HG03060 (cell line): ENCODE measurements at regions not wholly inside any gene's neighbourhood (a gene's known extent, or its start where the extent isn't known, plus 50 kb on each side); places are given as distances from the start of the nearest gene placed in this dataset.

Experiments
- ATAC-seq: cut with Tn5 transposase; IDR thresholded peaks from one replicate; pipeline ENCODE4 v1.9.1; 2021; ENCODE audit warnings: low read depth, moderate number of reproducible peaks; ENCODE audit not compliant: unreplicated experiment

GRCh38 chr6:44530910-44531234, 143.4 kb downstream of the CDC5L start:
- no peak for ATAC-seq

- ATAC-seq: no peak
Measured at GRCh38 chr6:44531442-44532015, 144.0 kb downstream of the CDC5L start.

GRCh38 chr6:44533421-44533820, 145.9 kb downstream of the CDC5L start:
- no peak for ATAC-seq

GRCh38 chr6:44534291-44534690, 146.8 kb downstream of the CDC5L start:
- ATAC-seq: no peak

GRCh38 chr6:44535446-44535845, 147.9 kb downstream of the CDC5L start:
- no peak for ATAC-seq

GRCh38 chr6:44535967-44536366, 148.5 kb downstream of the CDC5L start:
- ATAC-seq: no peak

GRCh38 chr6:44537306-44538049, 150.0 kb downstream of the CDC5L start:
- ATAC-seq: no peak

- ATAC-seq: no peak
Measured at GRCh38 chr6:44538131-44538806, 150.8 kb downstream of the CDC5L start.

- ATAC-seq: no peak
Measured at GRCh38 chr6:44538807-44539201, 151.3 kb downstream of the CDC5L start.

- no peak for ATAC-seq
Measured at GRCh38 chr6:44539701-44540355, 152.3 kb downstream of the CDC5L start.

- ATAC-seq: no peak
Measured at GRCh38 chr6:44540881-44541280, 153.4 kb downstream of the CDC5L start.

- ATAC-seq: no peak
Measured at GRCh38 chr6:44542401-44543116, 155.1 kb downstream of the CDC5L start.

GRCh38 chr6:44543664-44544063, 156.2 kb downstream of the CDC5L start:
- ATAC-seq: no peak

GRCh38 chr6:44545224-44545623, 157.7 kb downstream of the CDC5L start:
- ATAC-seq: no peak

GRCh38 chr6:44548319-44548718, 160.8 kb downstream of the CDC5L start:
- ATAC-seq: no peak

GRCh38 chr6:44549516-44549915, 162.0 kb downstream of the CDC5L start:
- no peak for ATAC-seq

GRCh38 chr6:44554194-44554593, 166.7 kb downstream of the CDC5L start:
- no peak for ATAC-seq

GRCh38 chr6:44554861-44555260, 167.4 kb downstream of the CDC5L start:
- no peak for ATAC-seq

GRCh38 chr6:44556046-44556445, 168.5 kb downstream of the CDC5L start:
- ATAC-seq: no peak

GRCh38 chr6:44558024-44558831, 170.7 kb downstream of the CDC5L start:
- no peak for ATAC-seq
